ENCODE measurements at regions not wholly inside any gene's neighbourhood (a gene's known extent, or its start where the extent isn't known, plus 50 kb on each side); places are given as distances from the start of the nearest gene placed in this dataset.

- peak; percentile 42 for DNase-seq
Measured at GRCh38 chr6:94052749-94053148, 633.4 kb upstream of the EPHA7 start.

- no peak for DNase-seq
Measured at GRCh38 chr6:94050515-94050914, 631.2 kb upstream of the EPHA7 start.

- DNase-seq = no peak
Measured at GRCh38 chr6:94049001-94049400, 629.6 kb upstream of the EPHA7 start.

GRCh38 chr6:94045099-94045829 is 625.9 kb upstream of the EPHA7 start:
- no peak for DNase-seq

GRCh38 chr6:94041945-94042709 is 622.8 kb upstream of the EPHA7 start:
- no peak for DNase-seq

- DNase-seq = no peak
Measured at GRCh38 chr6:94036024-94036423, 616.7 kb upstream of the EPHA7 start.

- no peak for DNase-seq
Measured at GRCh38 chr6:94027374-94027773, 608.0 kb upstream of the EPHA7 start.

- no peak for DNase-seq
Measured at GRCh38 chr6:94026575-94026974, 607.2 kb upstream of the EPHA7 start.

GRCh38 chr6:94005835-94006234 is 586.5 kb upstream of the EPHA7 start:
- DNase-seq = no peak

GRCh38 chr6:93992976-93993375 is 573.6 kb upstream of the EPHA7 start:
- DNase-seq = no peak

- DNase-seq = no peak
Measured at GRCh38 chr6:93989630-93990029, 570.3 kb upstream of the EPHA7 start.

GRCh38 chr6:93985953-93986352 is 566.6 kb upstream of the EPHA7 start:
- DNase-seq = no peak

- DNase-seq = no peak
Measured at GRCh38 chr6:93975159-93975558, 555.8 kb upstream of the EPHA7 start.

GRCh38 chr6:93974332-93974731 is 555.0 kb upstream of the EPHA7 start:
- no peak for DNase-seq

GRCh38 chr6:93972791-93973190 is 553.4 kb upstream of the EPHA7 start:
- no peak for DNase-seq

- no peak for DNase-seq
Measured at GRCh38 chr6:93970684-93971083, 551.3 kb upstream of the EPHA7 start.

- no peak for DNase-seq
Measured at GRCh38 chr6:93968126-93968525, 548.8 kb upstream of the EPHA7 start.

GRCh38 chr6:93964926-93965325 is 545.6 kb upstream of the EPHA7 start:
- DNase-seq = no peak

- DNase-seq = no peak
Measured at GRCh38 chr6:93964321-93964720, 545.0 kb upstream of the EPHA7 start.

- no peak for DNase-seq
Measured at GRCh38 chr6:93962566-93962965, 543.2 kb upstream of the EPHA7 start.

GRCh38 chr6:93954584-93954983 is 535.2 kb upstream of the EPHA7 start:
- DNase-seq = no peak

GRCh38 chr6:93943661-93944060 is 524.3 kb upstream of the EPHA7 start:
- no peak for DNase-seq

GRCh38 chr6:93940381-93940780 is 521.0 kb upstream of the EPHA7 start:
- no peak for DNase-seq

GRCh38 chr6:93932175-93932574 is 512.8 kb upstream of the EPHA7 start:
- DNase-seq = no peak

- no peak for DNase-seq
Measured at GRCh38 chr6:93927731-93928130, 508.4 kb upstream of the EPHA7 start.

Measured in NCI-H2081 treated with DMSO at 0.1 percent for 48 hours (cell line).